ENCODE measurements at regions not wholly inside any gene's neighbourhood (a gene's known extent, or its start where the extent isn't known, plus 50 kb on each side); places are given as distances from the start of the nearest gene placed in this dataset.

DNA sequence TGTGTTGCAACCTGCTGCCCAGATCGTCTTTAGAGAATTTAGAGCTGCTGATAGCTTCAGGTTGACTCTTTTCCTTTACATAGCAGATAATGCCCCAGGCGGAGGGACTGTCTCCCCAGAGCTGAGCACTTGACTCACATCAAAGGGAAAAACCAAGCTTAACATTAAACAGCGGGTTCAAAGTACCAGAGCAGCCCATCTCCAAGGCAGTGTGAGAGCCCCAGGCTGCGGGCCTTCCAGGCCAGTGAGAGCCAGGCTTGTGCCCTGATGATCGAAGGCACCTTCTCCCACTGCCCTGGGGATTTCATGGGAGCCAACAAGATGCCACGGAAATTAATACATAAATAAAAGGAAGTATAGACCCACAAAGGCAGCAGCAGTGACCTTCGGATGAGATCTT, 275.6 kb downstream of the XXYLT1 start:
- DNase-seq (ENCODE audit: low spot score): no peak

GRCh38 chr3:194995922-194996321, 275.0 kb downstream of the XXYLT1 start:
- DNase-seq (ENCODE audit: low spot score): no peak

DNA sequence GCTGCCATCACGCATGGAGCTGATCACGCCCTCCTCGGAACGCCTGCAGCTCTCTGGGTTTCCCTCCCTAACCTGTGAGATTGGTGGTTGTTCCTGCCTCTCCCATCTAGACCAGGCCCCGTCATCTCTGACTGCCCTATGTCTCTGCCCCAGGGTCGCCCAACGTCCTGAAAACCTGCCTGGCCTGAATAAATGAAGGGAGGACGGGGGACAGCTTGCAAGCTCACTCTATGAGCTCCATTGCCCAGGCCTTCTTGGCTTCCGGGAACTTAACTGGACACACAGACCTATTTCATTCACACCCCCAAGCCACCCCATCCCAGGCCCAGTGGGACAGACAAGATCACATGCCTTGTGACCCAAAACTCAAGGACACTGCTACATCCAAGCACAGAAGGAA, 274.2 kb downstream of the XXYLT1 start:
- DNase-seq (ENCODE audit: low spot score): no peak

- DNase-seq (ENCODE audit: low spot score): no peak
These were observed 272.5 kb downstream of the XXYLT1 start for GRCh38 chr3:194998417-194998816.

DNA sequence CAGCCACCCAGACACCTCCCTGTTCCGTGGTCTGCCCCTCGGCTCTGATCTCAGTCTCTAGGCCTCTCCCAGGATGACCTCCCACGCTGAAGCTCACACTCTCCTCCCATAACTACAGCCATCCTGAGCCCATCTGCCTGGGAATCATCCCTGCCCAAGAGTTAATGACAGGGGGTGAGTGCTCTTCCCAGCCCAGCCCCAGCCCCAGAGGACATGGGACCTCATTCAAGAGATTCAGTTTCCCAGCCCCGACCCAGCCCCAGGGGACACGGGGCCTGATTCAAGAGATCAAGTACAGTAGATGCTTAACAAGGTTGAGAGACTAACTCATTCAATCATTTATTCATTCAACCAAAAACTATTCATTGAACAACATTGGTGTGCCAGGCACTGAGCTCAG, 272.0 kb downstream of the XXYLT1 start:
- DNase-seq (ENCODE audit: low spot score): no peak

DNA sequence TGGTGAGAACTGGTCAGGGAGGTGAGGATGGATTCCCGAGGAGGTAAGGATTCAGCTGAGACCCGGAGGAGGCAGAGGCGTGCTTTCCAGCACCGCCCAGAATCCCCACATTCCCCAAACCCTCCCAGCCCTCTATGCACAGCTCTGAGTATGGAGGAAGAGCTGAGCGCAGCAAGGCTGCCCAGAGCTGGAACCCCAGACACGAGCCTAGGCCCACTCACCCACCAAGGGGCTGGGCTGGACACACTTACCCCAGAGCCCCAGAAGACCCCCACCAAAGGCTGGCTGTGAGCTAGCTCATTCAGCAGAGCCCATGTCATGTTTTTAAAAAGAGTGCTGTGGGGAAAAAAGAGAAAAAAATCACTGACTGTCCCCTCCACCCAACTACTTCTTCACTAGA, 271.5 kb downstream of the XXYLT1 start:
- DNase-seq (ENCODE audit: low spot score): no peak

DNA sequence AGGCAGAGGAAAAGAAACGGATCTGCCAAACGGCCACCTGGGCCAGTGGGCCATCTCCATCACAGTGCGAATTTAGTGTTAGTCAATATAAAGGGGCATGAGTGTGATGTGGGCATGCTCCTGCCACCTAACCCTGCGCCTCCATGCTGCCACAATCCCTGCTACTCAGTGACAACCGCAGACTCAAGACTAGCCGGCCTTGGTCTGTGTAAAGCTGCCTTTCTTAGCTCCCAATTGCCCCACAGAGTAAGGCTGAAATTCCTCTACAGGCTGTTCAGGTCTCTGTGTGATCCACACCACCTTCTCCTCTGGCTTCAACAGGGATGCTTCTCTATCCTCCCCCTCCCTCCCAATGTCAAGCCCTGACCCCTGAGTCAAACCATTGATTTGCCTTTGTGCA, 269.7 kb downstream of the XXYLT1 start:
- DNase-seq (ENCODE audit: low spot score): no peak

- peak; percentile 18 for DNase-seq (ENCODE audit: low spot score)
These were observed 268.7 kb downstream of the XXYLT1 start for GRCh38 chr3:195001961-195002861.

GRCh38 chr3:195003006-195003892, 267.7 kb downstream of the XXYLT1 start:
- DNase-seq (ENCODE audit: low spot score): no peak

GRCh38 chr3:195003893-195004289, 267.1 kb downstream of the XXYLT1 start:
- no peak for DNase-seq (ENCODE audit: low spot score)

DNA sequence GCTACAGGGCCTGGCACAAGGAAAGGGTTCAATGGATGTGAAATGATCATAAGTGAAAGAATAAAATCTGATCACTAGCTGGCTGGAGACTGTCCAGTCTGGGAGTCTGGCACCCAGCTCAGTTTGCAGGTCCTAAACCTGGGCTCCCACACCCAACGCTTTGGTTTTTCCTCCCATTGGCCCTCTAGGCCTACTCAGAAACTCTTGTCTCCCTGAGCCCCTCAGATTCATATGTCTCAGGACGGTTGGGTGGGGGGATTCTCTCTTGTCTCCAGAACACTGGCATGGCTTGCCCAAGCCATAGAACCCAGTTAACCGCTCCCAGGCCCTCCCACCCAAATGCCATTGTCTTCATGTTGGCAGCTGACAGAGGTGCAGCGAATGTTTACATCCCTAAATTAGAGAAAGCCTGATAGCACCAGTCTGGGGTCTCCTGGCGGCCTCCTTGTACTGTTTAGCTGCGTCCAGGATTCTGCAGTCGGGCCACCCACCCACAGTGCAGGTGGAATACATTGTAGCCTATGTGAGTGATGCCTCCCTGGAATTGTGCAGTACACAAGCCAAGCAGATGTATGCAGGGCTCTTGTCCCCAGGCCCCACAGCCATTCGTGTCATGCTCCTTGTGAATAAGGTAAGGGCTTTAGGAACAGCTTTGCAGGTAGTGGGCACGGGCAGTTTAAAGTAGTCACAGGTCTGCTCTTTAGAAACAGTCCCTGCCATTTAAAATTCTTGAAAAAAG, 266.3 kb downstream of the XXYLT1 start:
- DNase-seq (ENCODE audit: low spot score): no peak

GRCh38 chr3:195005251-195005620, 265.7 kb downstream of the XXYLT1 start:
- no peak for DNase-seq (ENCODE audit: low spot score)

DNA sequence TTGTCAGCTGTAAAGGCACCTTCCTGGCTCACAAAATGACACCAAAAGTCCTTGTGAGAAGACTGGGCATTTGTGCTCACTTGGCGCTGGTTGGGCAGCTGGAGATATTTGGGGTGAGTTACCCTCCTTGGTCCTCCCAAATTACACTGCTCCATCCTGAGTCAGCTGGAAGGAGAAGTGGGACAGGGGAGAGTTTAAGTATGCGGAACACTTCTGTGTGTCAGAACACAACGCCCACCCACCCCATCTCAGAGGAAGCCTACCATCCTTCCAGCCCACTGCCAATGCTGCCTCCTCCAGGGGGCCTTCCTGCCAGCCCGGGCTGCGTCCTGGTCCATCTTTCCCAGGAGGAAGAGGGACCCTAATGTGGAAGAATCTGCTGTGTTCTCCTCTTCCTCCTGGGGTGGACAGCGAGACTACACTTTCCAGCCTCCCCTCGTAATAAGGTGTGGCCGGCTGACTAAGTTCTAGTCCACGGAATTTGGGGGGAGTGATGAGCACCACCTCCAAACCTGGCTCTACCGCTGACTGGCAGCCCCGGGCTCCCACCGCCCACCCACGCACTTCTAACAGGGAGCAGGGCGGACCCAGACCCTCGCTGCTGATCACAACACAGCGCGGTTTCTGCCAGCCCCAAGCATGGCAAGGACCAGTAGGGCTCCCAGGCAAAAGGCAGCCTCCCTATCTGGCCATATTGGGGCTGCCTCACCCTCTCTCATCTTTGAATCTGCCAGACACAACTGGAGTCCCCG, 265.0 kb downstream of the XXYLT1 start:
- no peak for DNase-seq (ENCODE audit: low spot score)

- no peak for DNase-seq (ENCODE audit: low spot score)
These were observed 263.8 kb downstream of the XXYLT1 start for GRCh38 chr3:195007151-195007550.

DNA sequence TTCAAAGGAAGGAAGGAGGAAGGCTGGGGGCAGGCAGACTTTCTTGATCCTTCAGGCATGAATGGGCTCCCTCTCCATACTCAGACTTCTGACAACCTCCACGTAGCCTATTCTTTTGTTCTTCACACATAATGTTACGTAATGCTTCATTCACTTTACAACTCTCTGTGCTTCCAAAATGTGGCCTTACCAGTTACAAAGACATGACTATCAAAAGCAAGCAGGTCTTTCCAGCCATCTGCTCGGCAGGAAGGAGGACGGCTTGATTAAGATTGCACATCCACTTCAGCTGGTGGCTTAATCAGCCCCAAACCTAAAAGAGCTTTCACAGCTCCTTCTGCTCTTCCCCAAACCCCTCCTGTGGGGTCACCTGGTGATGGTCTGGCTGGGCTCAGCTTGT, 263.2 kb downstream of the XXYLT1 start:
- no peak for DNase-seq (ENCODE audit: low spot score)

DNA sequence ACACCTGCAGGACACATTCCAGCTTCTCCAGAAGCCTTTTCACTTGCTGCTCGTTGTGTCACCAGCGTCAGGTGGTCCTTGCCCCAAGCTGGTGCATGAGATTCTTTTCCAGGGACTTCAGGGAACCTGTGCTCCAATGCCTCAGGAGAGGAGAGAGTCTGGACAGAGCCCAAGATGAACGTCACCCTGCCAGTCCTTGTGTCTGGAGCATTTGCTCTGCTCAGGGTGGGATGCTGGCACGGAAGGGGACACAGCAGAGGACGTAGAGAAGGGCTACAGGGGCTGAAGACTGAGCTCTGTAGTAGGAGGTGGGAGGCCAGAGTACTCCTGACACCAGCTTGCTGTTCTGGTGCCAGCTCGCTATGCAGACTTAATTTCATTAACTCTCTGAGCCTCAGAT, 262.1 kb downstream of the XXYLT1 start:
- DNase-seq (ENCODE audit: low spot score): no peak

DNA sequence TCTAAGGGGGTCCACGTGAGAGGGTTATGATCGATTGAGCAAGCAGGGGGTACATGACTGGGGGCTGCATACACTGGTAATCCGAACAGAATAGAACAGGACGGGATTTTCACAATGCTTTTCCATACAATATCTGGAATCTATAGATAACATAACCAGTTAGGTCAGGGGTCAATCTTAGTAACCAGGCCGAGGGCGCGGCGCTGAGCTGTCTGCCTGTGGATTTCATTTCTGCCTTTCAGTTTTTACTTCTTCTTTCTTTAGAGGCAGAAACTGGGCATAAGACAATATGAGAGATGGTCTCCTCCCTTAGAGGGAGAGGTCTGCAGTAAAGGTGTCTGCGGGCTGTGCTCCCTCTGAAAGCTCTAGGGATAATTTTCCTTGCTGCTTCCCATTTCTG, 261.3 kb downstream of the XXYLT1 start:
- DNase-seq (ENCODE audit: low spot score): no peak

GRCh38 chr3:195010551-195011100, 260.3 kb downstream of the XXYLT1 start:
- no peak for DNase-seq (ENCODE audit: low spot score)

DNA sequence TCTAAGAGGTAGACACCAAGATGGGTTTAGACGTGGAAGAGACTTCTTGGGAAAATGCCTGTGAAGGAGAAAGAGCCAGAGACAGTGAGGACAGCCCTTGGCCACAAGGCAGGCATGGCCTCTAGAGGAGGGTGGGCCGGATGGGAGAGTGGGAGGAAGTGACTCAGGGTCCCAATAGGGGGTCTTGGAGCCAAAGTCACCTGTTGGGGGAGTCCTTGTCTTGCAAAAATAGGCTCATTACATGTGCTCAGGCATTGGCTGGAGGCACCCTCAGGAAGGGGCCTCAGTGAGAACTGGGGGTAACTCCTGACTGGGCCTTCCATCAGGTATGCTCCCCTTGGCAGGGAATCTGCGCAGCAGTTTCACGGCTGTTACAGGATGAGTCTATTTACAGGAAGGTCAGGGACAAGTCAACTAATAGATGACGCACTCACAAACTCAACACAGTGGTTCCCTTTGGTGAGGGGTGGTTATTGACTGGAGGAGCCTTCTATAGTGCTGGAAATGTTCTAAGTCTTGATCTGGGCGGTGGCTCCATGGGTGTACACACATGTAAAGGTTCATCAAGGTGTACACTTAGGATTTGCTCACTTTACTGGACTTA, 259.6 kb downstream of the XXYLT1 start:
- no peak for DNase-seq (ENCODE audit: low spot score)

- no peak for DNase-seq (ENCODE audit: low spot score)
These were observed 258.9 kb downstream of the XXYLT1 start for GRCh38 chr3:195012100-195012499.

- DNase-seq (ENCODE audit: low spot score): no peak
These were observed 258.4 kb downstream of the XXYLT1 start for GRCh38 chr3:195012571-195012970.

All from RKO (cell line).